NOMO-1 (cell line): ENCODE measurements at regions not wholly inside any gene's neighbourhood (a gene's known extent, or its start where the extent isn't known, plus 50 kb on each side); places are given as distances from the start of the nearest gene placed in this dataset.
"Not testable (repeated sequence)": the region's sequence is repeated elsewhere in the genome, so short reads cannot be mapped to it uniquely, and the experiment has no call there.

Experiments
- DNase-seq, 2 experiments: peaks; one replicate each; lab custom pipeline; 2025; ENCODE audit not compliant: unreplicated experiment in 2 of 2; lab: John Stamatoyannopoulos, UW

- DNase-seq = no peak
Observed at GRCh38 chr5:2366816-2367215, 384.7 kb downstream of the IRX2 start.

GRCh38 chr5:2357309-2357708 lies 394.2 kb downstream of the IRX2 start:
- no peak for DNase-seq

GRCh38 chr5:2355859-2356258 lies 395.6 kb downstream of the IRX2 start:
- no peak for DNase-seq

- DNase-seq = no peak
Observed at GRCh38 chr5:2353871-2354440, 397.5 kb downstream of the IRX2 start.

GRCh38 chr5:2353211-2353610 lies 398.3 kb downstream of the IRX2 start:
- no peak for DNase-seq

- DNase-seq = no peak
Observed at GRCh38 chr5:2352101-2352861, 399.2 kb downstream of the IRX2 start.

GRCh38 chr5:2349768-2350167 lies 401.7 kb downstream of the IRX2 start:
- DNase-seq = not testable (repeated sequence)

GRCh38 chr5:2338686-2339085 lies 412.8 kb downstream of the IRX2 start:
- DNase-seq = no peak

GRCh38 chr5:2335733-2336515 lies 415.6 kb downstream of the IRX2 start:
- no peak for DNase-seq

- no peak for DNase-seq
Observed at GRCh38 chr5:2335125-2335732, 416.2 kb downstream of the IRX2 start.

- no peak for DNase-seq
Observed at GRCh38 chr5:2334719-2335118, 416.8 kb downstream of the IRX2 start.

GRCh38 chr5:2333291-2333690 lies 418.2 kb downstream of the IRX2 start:
- DNase-seq = no peak

- DNase-seq = no peak
Observed at GRCh38 chr5:2332521-2332920, 419.0 kb downstream of the IRX2 start.

- DNase-seq = no peak
Observed at GRCh38 chr5:2330325-2331130, 420.9 kb downstream of the IRX2 start.

GRCh38 chr5:2329741-2330140 lies 421.7 kb downstream of the IRX2 start:
- no peak for DNase-seq

- no peak for DNase-seq
Observed at GRCh38 chr5:2326601-2327000, 424.9 kb downstream of the IRX2 start.

GRCh38 chr5:2324788-2325187 lies 426.7 kb downstream of the IRX2 start:
- DNase-seq = no peak

GRCh38 chr5:2320611-2321010 lies 430.9 kb downstream of the IRX2 start:
- no peak for DNase-seq

- DNase-seq = no peak
Observed at GRCh38 chr5:2317540-2317939, 433.9 kb downstream of the IRX2 start.

- no peak for DNase-seq
Observed at GRCh38 chr5:2311851-2312250, 429.1 kb upstream of the IRX4 start.

GRCh38 chr5:2310946-2311345 lies 428.2 kb upstream of the IRX4 start:
- no peak for DNase-seq
